ENCODE measurements at regions not wholly inside any gene's neighbourhood (a gene's known extent, or its start where the extent isn't known, plus 50 kb on each side); places are given as distances from the start of the nearest gene placed in this dataset.

- H3K4me1 ChIP-seq (ENCODE audit: control insufficient read depth in 4 of 4, insufficient read depth in 4 of 4, low read length in 3 of 4) = no peaks in the 10 kb centered on the region
- no peaks in the 10 kb centered on the region for H3K27me3 ChIP-seq (ENCODE audit: control insufficient read depth in 4 of 4, insufficient read depth in 4 of 4, low read length in 3 of 4)
- H3K9me3 ChIP-seq (ENCODE audit: control insufficient read depth in 4 of 4, low read length in 3 of 4) = no peaks in the 10 kb centered on the region
- no peak for DNase-seq (ENCODE audit: low spot score)
- 55% methylated on average over 6 of the region's 6 CpGs for WGBS
- no peak for TF ChIP-seq SP1 (IDR thresholded peaks at IDR 0.05)
- no peak for TF ChIP-seq TAF1 (conservative IDR thresholded peaks at IDR 0.05)
- TF ChIP-seq RAD21 (IDR thresholded peaks at IDR 0.05) = no peak
- TF ChIP-seq FOXA1 (IDR thresholded peaks at IDR 0.05) = no peak
- H3K27ac ChIP-seq (ENCODE audit: low read depth in 1 of 2, low read length in 2 of 2) = no peak overlapping the region
- H3K4me3 ChIP-seq (ENCODE audit: low read depth in 1 of 3, low read length in 3 of 3) = no peak overlapping the region
- H3K36me3 ChIP-seq (ENCODE audit: control insufficient read depth in 4 of 4, insufficient read depth in 3 of 4, low read depth in 1 of 4, low read length in 3 of 4) = no peaks in the 10 kb centered on the region
- H3K9ac ChIP-seq (ENCODE audit: low read depth in 1 of 2, low read length in 2 of 2) = no peak overlapping the region
These were observed 354.9 kb upstream of the SEMA3C start for GRCh38 chr7:81273601-81274397.

- 71% methylated on average over 1 of the region's 1 CpG for WGBS
- Histone ChIP-seq H3K4me3 (ENCODE audit: low read depth in 1 of 3, low read length in 3 of 3) (no peak overlapping the region), H3K4me1 (ENCODE audit: control insufficient read depth in 4 of 4, insufficient read depth in 4 of 4, low read length in 3 of 4) (no peaks in the 10 kb centered on the region), H3K27me3 (ENCODE audit: control insufficient read depth in 4 of 4, insufficient read depth in 4 of 4, low read length in 3 of 4) (no peaks in the 10 kb centered on the region), H3K9me3 (ENCODE audit: control insufficient read depth in 4 of 4, low read length in 3 of 4) (no peaks in the 10 kb centered on the region), H3K36me3 (ENCODE audit: control insufficient read depth in 4 of 4, insufficient read depth in 3 of 4, low read depth in 1 of 4, low read length in 3 of 4) (no peaks in the 10 kb centered on the region), H3K27ac (ENCODE audit: low read depth in 1 of 2, low read length in 2 of 2) (no peak overlapping the region), H3K9ac (ENCODE audit: low read depth in 1 of 2, low read length in 2 of 2) (no peak overlapping the region)
- no peak for TF ChIP-seq HNF4G (IDR thresholded peaks at IDR 0.05)
- TF ChIP-seq FOXA2 (IDR thresholded peaks at IDR 0.05) = no peak
- no peak for TF ChIP-seq RXRA (IDR thresholded peaks at IDR 0.05)
- TF ChIP-seq MAX (IDR thresholded peaks at IDR 0.05) = no peak
- no peak for TF ChIP-seq TAF1 (conservative IDR thresholded peaks at IDR 0.05)
- TF ChIP-seq SP1 (IDR thresholded peaks at IDR 0.05) = no peak
- no peak for TF ChIP-seq ATF3 (IDR thresholded peaks at IDR 0.05)
- no peak for TF ChIP-seq FOXA1 (IDR thresholded peaks at IDR 0.05)
- TF ChIP-seq NR2F2 (IDR thresholded peaks at IDR 0.05) = no peak
- no peak for TF ChIP-seq EGR1 (IDR thresholded peaks at IDR 0.05; ENCODE audit: low read depth in 2 of 2)
- TF ChIP-seq ZBTB33 (IDR thresholded peaks at IDR 0.05) = no peak
- TF ChIP-seq JUND (IDR thresholded peaks at IDR 0.05) = no peak
- no peak for TF ChIP-seq REST (IDR thresholded peaks at IDR 0.05)
- TF ChIP-seq HNF4A (conservative IDR thresholded peaks at IDR 0.05) = no peak
- no peak for TF ChIP-seq YY1 (IDR thresholded peaks at IDR 0.05)
- no peak for DNase-seq (ENCODE audit: low spot score)
These were observed 353.3 kb upstream of the SEMA3C start for GRCh38 chr7:81272176-81272575.
